ENCODE measurements at regions not wholly inside any gene's neighbourhood (a gene's known extent, or its start where the extent isn't known, plus 50 kb on each side); places are given as distances from the start of the nearest gene placed in this dataset.

- TF ChIP-seq RFX5 (IDR thresholded peaks at IDR 0.05; ENCODE audit: borderline replicate concordance, low read depth, low read length) (no peak), BCL11A (IDR thresholded peaks at IDR 0.05; ENCODE audit: low read depth in 2 of 2, low read length in 2 of 2) (no peak), MAFK (IDR thresholded peaks at IDR 0.05; ENCODE audit: low read depth, low read length) (no peak), MAX (IDR thresholded peaks at IDR 0.05) (no peak)
Measured at GRCh38 chr1:47679826-47680225, 242.0 kb downstream of the FOXD2 start (continued).

Measured in H1 (cell line).